GM11168 (cell line): ENCODE measurements at regions not wholly inside any gene's neighbourhood (a gene's known extent, or its start where the extent isn't known, plus 50 kb on each side); places are given as distances from the start of the nearest gene placed in this dataset.
"Not testable (repeated sequence)": the region's sequence is repeated elsewhere in the genome, so short reads cannot be mapped to it uniquely, and the experiment has no call there.

Source experiments
- in situ Hi-C: fragments of 300-500 bp; cut with MboI; formaldehyde crosslinking; loops from one replicate; pipeline ENCODE4 v1.12.0; 2022; ENCODE audit warnings: low sequenced_read_pairs; ENCODE audit not compliant: unreplicated experiment

- in situ Hi-C loops = not testable (repeated sequence)
Observed at GRCh38 chr15:77883012-77883411, 194.5 kb downstream of the TBC1D2B start.

- in situ Hi-C loops = no loop called here
Observed at GRCh38 chr15:77881950-77882349, 195.6 kb downstream of the TBC1D2B start.

- in situ Hi-C loops = not testable (repeated sequence)
Observed at GRCh38 chr15:77881535-77881934, 196.0 kb downstream of the TBC1D2B start.

- in situ Hi-C loops = not testable (repeated sequence)
Observed at GRCh38 chr15:77879466-77879865, 198.0 kb downstream of the TBC1D2B start.

GRCh38 chr15:77877869-77878577, 199.5 kb downstream of the TBC1D2B start:
- in situ Hi-C loops = no loop called here

GRCh38 chr15:77876107-77876820, 201.2 kb downstream of the TBC1D2B start:
- in situ Hi-C loops = not testable (repeated sequence)

- in situ Hi-C loops = not testable (repeated sequence)
Observed at GRCh38 chr15:77875066-77875721, 202.3 kb downstream of the TBC1D2B start.

GRCh38 chr15:77874063-77874462, 203.4 kb downstream of the TBC1D2B start:
- in situ Hi-C loops = no loop called here

GRCh38 chr15:77872521-77873425, 204.7 kb downstream of the TBC1D2B start:
- in situ Hi-C loops = not testable (repeated sequence)

- in situ Hi-C loops = no loop called here
Observed at GRCh38 chr15:77871852-77872371, 205.6 kb downstream of the TBC1D2B start.

GRCh38 chr15:77870195-77871065, 207.1 kb downstream of the TBC1D2B start:
- in situ Hi-C loops = no loop called here

- in situ Hi-C loops = no loop called here
Observed at GRCh38 chr15:77869021-77869895, 208.3 kb downstream of the TBC1D2B start.

- in situ Hi-C loops = not testable (repeated sequence)
Observed at GRCh38 chr15:77868048-77868629, 209.4 kb downstream of the TBC1D2B start.

- in situ Hi-C loops = no loop called here
Observed at GRCh38 chr15:77867266-77868047, 210.1 kb downstream of the TBC1D2B start.

GRCh38 chr15:77866596-77867125, 210.8 kb downstream of the TBC1D2B start:
- in situ Hi-C loops = no loop called here

- in situ Hi-C loops = no loop called here
Observed at GRCh38 chr15:77866186-77866585, 211.3 kb downstream of the TBC1D2B start.

- in situ Hi-C loops = no loop called here
Observed at GRCh38 chr15:77865701-77866100, 211.8 kb downstream of the TBC1D2B start.
